GM19025 (cell line): ENCODE measurements at regions not wholly inside any gene's neighbourhood (a gene's known extent, or its start where the extent isn't known, plus 50 kb on each side); places are given as distances from the start of the nearest gene placed in this dataset.

ENCODE experiments used
- ATAC-seq: cut with Tn5 transposase; IDR thresholded peaks from one replicate; pipeline ENCODE4 v1.9.1; 2021; ENCODE audit warnings: mild to moderate bottlenecking, low read depth, moderate library complexity; ENCODE audit not compliant: unreplicated experiment

DNA sequence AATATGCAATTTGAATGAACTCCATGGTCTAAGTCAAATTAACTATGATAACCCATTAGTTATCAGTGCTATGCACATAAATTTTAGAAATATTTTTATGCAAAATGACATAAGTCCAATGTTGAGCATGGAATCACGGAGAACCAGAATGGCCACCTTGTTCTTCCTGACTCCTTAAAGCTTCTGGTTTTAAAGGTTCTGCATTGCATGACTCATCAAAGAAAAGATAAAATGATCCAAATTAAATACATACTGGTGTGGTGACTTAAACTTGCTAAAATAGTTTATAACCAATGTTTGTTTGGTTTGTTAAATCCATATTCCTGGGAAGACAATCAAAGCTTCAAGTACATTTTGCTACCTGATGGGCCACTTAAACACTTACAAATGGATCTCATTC, 1146.9 kb upstream of the NRXN1 start:
- no peak for ATAC-seq

DNA sequence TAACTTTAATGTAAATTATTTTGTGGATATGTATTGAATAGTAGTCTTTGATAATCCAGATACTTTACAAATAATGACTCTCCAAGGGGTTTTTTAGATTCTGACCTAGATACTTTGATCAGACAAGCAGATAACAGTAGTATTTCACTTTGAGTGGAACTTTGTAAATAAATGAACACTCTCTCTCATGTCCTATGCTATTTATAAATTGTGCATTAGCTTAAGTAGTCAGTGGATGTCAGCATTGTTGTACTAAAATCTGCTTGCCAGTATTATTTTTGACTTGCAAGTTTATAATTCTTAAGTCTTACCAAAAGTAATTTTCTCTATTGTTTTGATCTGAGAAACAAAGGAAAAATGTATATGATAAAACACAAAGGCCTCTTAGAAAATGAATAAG, 1113.1 kb upstream of the NRXN1 start:
- no peak for ATAC-seq

DNA sequence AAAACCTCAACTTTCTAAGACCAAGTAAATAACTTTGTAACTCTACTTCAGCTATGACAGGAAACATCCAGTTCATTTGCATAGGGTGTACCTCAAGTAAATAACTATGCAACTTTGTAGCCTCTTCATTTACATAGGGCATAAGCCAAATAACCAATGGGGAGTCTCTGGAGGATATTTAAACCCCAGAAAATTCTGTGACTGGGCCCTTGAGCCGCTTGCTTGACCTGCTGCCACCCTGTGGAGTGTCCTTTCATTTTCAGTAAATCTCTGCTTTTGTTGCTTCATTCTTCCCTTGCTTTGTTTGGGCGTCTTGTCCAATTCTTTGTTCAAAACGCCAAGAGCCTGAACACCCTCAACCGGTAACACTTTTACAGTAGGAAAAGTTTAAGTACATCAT, 1112.7 kb upstream of the NRXN1 start:
- no peak for ATAC-seq

DNA sequence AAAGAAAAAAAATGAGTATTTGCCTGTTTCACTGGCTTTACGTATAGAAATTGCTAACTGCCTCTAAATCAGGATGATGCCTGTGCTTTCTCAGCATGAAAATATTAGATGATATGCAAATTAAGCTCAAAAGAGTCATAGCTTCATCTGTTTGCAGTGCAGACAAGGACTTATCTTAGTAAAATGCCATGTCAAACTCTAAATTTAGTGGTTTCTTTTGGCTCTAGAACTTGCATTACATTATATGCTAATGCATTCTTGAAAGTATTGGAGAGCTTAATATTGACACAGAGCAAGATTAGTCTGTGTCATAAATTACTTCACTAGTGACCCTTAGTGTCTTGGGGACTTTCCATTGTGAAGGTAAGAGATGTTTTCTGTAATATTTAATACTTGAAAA, 1109.1 kb upstream of the NRXN1 start:
- ATAC-seq: no peak

DNA sequence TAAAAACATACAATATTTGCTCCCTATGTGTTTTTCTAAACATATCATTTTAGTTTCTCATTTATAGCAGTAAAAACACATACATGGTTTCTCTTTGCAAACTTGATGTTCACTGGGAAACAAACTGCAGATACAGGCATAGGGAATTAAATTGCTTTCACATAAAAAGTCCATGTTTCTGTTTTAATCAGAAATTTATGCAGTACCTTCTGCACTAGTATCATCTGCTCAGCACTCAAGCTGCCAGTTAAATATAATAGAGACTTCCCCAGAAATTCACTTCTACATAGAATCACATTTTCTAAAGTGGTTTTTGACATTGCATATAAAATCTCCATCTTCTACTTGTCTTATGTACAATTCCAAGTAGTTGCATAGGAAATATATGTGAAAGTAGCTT, 1107.3 kb upstream of the NRXN1 start:
- no peak for ATAC-seq

DNA sequence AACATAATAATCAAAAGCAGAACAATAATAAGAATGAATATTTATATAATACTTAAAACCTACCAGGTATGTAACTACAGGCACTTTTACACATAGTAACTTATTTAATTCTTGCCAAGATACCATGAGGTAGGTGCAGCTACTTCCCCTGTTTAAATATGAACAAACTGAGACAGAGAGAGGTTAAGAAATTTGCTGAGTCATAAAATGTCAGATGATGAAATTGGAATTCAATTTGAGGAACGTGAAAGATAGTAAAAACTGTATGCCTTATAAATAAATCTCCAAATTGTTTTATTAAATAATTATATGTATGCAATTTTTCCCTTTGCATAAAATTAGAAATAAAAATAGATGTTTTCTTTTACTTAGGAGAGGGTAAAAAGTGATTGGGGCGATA, 1103.3 kb upstream of the NRXN1 start:
- no peak for ATAC-seq

DNA sequence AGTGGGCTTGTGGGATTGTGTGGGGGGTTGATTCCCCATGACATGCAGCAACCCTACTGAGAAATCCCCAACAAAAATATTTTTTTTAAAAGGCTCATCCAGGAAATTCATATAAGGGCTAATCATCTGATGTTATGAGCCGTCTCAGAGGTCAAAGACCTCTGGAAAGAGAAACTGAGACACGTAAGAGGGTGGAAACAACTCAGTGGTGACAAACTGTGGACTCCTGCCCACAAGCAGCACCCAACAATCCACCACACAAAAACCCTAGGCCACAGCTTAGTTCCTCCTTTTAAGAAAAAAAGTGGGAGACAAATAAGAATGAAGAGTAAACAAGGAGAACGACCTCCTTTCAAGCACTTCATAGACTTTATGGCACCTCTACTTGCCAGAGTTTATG, 1096.1 kb upstream of the NRXN1 start:
- ATAC-seq: no peak

DNA sequence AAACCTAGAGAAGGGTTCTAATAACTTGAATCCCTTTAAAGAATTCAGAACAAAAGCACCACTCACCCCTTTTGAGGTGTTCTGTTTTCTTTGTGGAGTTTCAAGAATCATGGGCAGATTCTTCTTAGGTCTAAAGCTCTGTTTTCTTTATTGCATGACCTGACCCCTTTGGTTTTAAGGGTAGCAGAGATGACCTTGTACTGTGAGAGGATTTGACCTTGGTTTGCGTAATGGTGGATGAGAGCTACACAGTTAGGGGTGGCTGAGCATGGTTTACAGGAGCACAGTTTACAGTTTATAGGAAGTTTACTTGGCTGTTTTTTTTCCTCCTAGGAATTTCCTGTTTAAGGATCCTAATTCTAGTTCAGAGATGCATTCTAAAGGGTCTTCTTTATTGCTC, 1095.6 kb upstream of the NRXN1 start:
- ATAC-seq: no peak

DNA sequence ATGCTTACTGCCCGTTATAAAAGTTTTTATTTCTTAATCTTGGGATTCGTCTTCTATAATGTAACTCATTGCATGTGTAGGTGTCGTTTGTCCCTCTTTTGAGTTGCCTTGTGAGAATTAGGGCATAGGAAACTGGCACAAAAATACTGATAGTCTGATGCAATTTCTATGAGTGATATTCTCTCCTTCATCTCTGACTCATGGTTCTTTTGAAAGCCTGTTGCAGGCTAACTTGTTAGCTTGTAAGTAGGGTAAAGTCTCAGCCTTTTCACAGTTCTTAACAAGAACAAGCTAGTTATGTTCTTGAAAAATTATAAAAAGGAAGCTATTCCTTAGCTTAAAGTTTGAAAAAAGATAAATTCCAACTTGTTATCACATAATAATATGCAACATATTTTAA, 1085.4 kb upstream of the NRXN1 start:
- ATAC-seq: no peak

DNA sequence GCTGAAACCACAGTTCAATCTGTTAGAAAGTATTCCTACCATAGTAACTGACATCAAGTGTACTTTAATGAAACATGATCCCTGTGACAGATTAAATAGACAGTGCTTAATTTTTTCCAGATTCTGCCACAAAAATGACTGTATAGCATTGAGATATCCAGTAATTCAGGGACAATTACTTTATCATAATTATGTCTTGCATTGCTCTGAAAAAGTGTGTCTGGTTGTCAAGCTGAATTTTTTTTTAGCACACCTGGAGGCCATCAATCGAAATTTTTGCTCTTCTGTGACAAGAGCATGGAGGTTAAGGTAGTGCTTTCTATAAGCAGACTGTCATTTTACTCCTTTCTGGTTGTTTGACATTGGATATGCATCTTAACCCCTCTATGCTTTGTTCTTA, 1083.8 kb upstream of the NRXN1 start:
- ATAC-seq: no peak

DNA sequence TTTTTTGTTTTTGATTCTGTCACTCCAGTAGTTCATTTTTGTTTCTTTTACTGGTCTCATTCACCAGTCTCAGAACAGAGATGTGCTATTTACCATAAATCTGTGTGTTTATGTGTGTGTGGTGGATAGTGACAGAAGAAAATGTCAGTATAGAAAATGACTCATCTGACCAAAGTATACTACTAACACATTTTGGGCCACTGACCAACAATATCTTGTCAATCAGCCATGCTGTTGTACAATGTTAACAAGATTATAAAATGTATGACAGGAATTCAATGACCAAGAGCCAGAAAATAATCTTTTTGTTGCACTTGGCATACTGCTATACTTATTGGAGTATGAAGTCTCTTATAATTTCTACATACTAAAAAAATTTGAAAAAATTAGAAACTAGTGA, 1081.4 kb upstream of the NRXN1 start:
- ATAC-seq: no peak

DNA sequence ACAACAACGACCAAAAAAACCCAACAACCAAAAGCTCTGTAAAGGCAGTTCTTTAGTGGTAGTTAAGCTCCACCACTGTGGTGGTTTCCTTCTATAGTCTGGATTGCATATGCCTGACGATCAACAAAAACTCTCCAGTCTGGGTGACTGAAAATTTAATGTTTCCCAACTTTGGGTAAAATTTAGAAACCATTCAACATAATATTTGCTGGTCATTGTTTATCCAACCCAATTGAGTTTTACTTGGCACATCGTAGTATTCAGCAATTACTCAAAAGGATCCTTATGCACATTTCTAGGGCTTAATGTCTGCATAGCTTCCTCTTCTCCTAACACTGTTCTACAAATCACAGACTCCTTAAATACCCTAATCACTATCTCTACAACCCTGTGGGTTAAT, 1080.2 kb upstream of the NRXN1 start:
- no peak for ATAC-seq

DNA sequence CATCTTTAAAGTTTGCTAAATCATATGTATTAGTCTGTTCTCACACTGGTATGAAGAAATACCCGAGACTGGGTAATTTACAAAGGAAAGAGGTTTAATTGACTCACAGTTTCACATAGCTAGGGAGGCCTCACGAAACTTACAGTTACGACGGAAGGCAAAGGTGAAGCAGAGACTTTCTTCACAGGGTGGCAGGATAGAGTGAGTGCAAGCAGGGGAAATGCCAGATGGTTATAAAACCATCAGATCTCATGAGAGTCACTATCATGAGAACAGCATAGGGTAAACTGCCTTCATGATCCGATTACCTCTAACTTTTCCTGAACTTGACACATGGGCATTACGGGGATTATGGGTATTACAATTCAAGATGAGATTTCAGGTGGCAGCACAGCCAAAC, 1075.2 kb upstream of the NRXN1 start:
- ATAC-seq: no peak

DNA sequence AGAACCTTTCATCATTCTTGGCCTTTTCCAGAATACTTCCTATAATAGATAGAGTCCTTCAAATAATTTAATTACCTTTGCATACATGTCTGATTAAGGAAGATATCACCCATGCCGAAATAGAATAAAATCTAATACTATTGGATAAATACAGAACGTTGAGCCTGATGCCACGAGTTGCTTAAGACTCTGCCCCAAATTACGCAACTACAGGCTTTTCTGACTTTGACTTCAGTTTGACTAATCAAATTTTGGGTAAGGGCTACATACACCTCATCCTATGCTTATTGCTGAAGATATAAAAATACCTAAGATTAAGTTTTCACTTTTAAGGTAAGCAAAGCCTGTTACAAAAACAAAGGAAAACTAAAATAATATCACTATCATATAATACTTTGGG, 1065.1 kb upstream of the NRXN1 start:
- ATAC-seq: no peak

DNA sequence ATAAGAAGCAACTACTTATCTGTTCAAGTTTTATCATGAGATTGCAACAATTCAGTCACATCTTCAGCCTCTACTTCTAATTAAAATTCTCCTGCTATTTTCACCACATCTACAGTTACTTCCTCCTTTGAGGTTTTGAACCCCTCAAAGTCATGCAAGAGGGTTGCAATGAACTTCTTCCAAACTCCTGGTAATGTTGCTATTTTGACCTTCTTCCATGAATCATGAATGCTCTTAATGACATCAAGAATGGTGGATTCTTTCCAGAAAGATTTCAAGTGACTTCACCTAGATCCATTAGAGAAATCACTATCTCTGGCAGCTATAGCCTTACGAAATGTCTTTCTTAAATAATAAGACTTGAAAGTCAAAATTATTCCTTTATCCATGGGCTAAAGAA, 1052.8 kb upstream of the NRXN1 start:
- ATAC-seq: no peak

DNA sequence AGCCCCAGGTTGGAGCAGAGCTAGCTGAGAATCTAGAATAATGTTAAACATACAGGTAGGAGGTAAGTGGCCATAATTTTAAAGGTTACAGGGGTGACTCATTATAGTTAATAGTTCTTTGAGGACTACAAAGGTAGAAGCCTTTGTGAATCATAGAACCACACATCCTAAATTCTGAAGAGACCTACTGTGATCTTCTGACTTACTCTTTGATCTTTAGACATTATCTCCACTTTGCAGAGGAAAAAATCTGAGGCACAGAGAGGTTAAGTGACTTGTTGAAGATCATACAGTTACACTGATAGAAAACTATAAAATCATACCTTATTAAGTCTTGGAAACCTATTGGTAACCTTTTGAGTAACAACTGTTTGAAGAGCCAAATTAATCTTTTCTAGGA, 1051.3 kb upstream of the NRXN1 start:
- ATAC-seq: no peak

DNA sequence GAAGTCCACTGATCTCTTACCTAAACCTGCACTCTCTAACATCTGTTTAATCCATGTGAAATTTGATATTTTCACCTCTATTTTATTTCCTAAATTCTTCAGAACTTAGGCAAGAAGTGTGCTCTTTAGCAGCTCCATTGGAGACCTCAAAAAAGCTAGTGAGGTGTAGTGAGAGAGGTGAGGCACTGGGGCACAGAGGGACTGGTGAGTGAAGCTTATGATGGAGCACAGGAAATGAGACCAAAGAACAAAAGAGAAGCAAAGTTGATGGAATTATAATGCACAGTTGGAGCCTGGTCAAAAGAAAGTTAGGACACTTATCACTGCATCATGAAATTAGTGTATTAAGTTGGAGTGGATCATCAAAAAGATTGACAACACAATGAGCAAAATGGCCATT, 1050.7 kb upstream of the NRXN1 start:
- no peak for ATAC-seq

DNA sequence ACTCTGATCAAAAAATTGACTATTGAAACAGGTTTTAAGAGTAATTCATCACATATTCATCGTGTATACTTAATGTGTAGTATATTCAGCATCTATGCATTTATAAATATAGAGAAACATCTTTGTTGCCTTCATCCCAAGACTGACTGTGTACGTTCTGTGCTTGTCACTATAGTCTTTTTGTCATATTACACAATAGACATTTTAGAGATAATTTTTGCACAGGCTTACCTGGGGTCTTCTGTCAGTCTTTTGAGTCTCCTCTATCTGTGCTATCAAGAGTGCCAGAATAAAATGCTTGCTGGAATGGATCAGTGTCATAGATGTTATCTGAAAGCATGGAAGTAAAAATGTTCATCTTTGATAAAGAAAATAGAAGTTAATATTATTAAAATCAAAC, 1047.7 kb upstream of the NRXN1 start:
- ATAC-seq: no peak

DNA sequence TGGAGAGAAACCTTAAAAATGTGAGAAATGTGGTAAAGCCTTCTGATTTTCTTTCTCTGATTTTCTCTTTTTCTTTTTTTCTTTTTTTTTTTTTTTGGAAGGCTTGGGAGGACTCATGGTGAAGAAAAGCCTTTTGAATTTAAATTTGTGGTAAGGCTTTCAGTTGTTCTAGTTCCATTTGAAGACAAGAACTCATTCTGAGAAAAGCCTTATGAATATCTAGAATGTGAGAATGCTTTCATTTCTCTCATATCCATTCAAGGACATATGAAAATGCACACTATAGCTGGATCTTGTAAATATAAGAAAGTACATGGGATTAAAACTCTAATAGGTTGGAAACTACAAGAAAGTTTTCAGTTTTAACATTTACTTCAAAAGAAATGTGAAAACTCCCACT, 1045.2 kb upstream of the NRXN1 start:
- no peak for ATAC-seq

DNA sequence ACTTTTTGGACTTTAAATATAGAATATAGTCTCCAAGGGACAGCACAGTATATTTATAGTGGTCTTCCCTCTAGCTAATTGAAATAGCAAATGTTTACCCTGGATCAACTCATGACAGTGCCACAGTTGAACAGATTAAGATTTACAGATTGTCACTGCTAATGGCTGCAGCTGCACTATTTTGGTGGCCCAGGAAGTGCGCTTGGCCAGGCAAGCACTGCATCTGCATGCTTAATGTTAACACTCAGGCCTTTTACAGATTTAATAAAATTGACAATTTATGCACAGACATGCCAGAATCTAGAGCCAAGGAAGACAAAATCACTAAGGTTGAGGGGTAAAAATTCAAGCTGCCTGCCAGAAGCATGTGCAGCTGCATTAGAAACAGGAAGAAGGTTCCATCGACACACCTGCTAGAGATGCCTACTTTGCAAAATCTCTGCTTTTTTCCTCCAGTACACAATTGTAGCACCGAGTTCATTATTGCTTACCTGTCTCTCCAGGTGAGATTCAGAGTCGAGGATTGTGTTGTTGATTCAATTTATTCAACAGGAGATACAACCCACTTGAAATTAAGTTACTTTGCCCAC, 1042.3 kb upstream of the NRXN1 start:
- ATAC-seq: no peak

DNA sequence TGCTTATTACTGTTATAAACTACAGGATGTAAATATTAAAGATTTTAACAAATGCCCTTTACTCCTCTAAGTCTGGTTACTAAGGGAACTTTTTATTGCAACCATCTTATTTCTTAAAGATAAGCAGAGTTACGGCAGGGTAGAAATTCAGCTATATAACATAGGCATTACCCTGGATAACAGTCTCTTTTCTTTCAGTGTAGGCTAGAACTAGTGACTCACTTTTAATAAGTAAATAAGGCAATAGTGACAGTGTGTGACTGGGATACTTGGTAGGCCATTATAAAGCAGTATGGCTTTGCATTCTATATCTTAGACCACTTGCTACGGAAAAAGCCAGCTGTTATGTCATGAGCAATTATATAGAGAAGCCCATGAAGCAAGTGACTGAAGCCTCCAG, 1041.0 kb upstream of the NRXN1 start:
- ATAC-seq: no peak

DNA sequence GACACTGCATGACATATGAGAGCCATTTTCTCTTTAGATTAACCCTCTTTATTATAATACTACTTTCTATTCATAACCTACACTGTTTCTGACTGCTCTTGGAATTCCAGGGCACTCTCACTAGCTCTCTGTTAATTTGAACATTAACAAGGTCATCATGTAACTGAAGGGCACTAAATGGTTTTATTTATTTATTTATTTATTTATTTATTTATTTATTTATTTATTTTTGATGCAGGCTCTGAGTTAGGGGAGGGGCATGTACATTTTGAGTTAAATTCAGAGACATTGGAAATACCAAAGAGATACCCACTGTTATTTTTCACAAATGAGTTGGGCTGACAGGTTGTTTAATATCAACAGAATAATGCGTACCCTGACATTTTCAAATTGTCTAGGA, 1038.7 kb upstream of the NRXN1 start:
- no peak for ATAC-seq

DNA sequence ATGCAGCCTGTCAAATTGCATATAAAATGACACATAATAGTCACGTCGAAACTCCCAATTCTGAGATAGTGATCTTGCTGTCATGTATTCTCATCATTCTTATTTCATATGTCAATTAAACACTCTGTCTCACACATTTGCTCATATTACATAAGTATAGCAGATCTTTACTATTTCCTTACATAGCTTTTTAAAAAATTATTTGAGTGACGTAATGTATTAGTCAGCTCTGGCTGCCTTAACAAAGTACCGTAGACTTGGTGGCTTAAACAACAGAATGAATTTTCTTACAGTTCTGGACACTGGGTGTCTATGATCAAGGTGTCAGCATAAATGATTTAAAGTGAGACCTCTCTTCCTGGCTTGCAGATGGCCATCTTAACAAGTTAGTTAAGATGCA, 1032.3 kb upstream of the NRXN1 start:
- ATAC-seq: no peak
